ENCODE measurements at regions not wholly inside any gene's neighbourhood (a gene's known extent, or its start where the extent isn't known, plus 50 kb on each side); places are given as distances from the start of the nearest gene placed in this dataset.
"Not testable (repeated sequence)": the region's sequence is repeated elsewhere in the genome, so short reads cannot be mapped to it uniquely, and the experiment has no call there.

DNA sequence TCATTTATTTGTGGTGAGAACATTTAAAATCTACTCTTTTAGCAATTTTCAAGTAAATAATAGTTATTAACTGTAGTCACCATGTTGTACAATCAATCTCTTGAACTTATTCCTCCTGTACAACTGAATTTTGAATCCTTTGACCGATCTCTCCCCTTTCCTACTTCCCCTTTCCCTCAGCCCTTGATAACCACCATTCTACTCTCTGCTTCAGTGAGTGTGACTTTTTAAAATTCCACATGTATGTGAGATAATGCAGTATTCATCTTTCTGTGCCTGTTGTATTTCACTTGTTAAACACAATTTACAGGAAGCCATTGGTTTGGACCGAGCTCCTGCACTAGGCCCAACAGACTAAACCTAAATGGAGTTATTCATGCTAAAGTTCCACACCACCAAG is 458.9 kb upstream of the PDE3A start:
- Histone ChIP-seq H3K4me1 (ENCODE audit: control insufficient read depth, insufficient read depth, low read length, poor library complexity, severe bottlenecking) (no peaks in the 10 kb centered on the region), H3K36me3 (ENCODE audit: control insufficient read depth, insufficient read depth, low read length) (no peaks in the 10 kb centered on the region), H3K4me3 (ENCODE audit: low read depth, low read length) (no peak overlapping the region), H3K27ac (ENCODE audit: insufficient read depth, low read length, poor library complexity, severe bottlenecking) (no peak overlapping the region), H3K27me3 (ENCODE audit: control insufficient read depth, insufficient read depth, low read length) (no peaks in the 10 kb centered on the region), H3K9me3 (ENCODE audit: control insufficient read depth in 2 of 2, low read length in 2 of 2) (no peaks in the 10 kb centered on the region)
- DNase-seq: no peak
- Mint-ChIP-seq H3K4me1 (no peaks in the 10 kb centered on the region), H3K27ac (no peak overlapping the region), H3K9me3 (peaks cover 0 to 8% (median 2%) of the 10 kb centered on the region in 7 donors), H3K36me3 (no peaks in the 10 kb centered on the region), H3K4me3 (no peak overlapping the region), H3K27me3 (no peaks in the 10 kb centered on the region)
- no peak for ATAC-seq (ENCODE audit: low read depth in 2 of 2)

GRCh38 chr12:19910681-19911080 is 457.7 kb upstream of the PDE3A start:
- Mint-ChIP-seq H3K27me3 (no peaks in the 10 kb centered on the region), H3K4me1 (peaks cover 0 to 1% (median 0%) of the 10 kb centered on the region in 4 donors), H3K4me3 (no peak overlapping the region), H3K9me3 (peaks cover 0 to 6% (median 1%) of the 10 kb centered on the region in 7 donors), H3K36me3 (no peaks in the 10 kb centered on the region), H3K27ac (no peak overlapping the region)
- no peak for ATAC-seq (ENCODE audit: low read depth in 2 of 2)
- Histone ChIP-seq H3K27ac (ENCODE audit: insufficient read depth, low read length, poor library complexity, severe bottlenecking) (no peak overlapping the region), H3K27me3 (ENCODE audit: control insufficient read depth, insufficient read depth, low read length) (no peaks in the 10 kb centered on the region), H3K36me3 (ENCODE audit: control insufficient read depth, insufficient read depth, low read length) (no peaks in the 10 kb centered on the region), H3K9me3 (ENCODE audit: control insufficient read depth in 2 of 2, low read length in 2 of 2) (no peaks in the 10 kb centered on the region), H3K4me1 (ENCODE audit: control insufficient read depth, insufficient read depth, low read length, poor library complexity, severe bottlenecking) (no peaks in the 10 kb centered on the region), H3K4me3 (ENCODE audit: low read depth, low read length) (no peak overlapping the region)
- no peak for DNase-seq

DNA sequence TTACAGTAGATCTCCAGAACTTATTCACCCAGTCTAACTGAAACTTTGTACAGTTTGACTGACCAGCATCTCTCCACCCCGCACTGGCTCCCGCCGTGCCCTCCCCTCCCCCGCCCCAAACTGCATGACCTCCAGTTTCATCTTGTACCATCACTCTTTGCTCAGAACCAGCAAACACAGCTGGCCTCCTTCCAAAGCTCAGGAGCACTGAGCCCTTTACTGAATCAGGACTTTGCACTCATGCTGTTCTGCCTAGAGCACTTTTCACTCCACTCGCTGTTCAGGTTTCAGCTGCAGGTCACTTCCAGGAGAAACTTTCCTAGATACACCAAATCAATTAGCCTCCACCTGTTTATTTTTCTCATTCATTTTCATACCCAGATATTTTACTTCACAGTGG is 455.3 kb upstream of the PDE3A start:
- no peaks in the 10 kb centered on the region for H3K4me1 ChIP-seq (ENCODE audit: control insufficient read depth, insufficient read depth, low read length, poor library complexity, severe bottlenecking)
- no peak overlapping the region for H3K4me3 ChIP-seq (ENCODE audit: low read depth, low read length)
- Mint-ChIP-seq H3K4me1 (peaks cover 0 to 4% (median 0%) of the 10 kb centered on the region in 4 donors), H3K27ac (no peak overlapping the region), H3K27me3 (no peaks in the 10 kb centered on the region), H3K4me3 (no peak overlapping the region), H3K9me3 (peaks cover 0 to 6% (median 1%) of the 10 kb centered on the region in 7 donors), H3K36me3 (no peaks in the 10 kb centered on the region)
- ATAC-seq (ENCODE audit: low read depth in 2 of 2) (no peak), DNase-seq (no peak)
- H3K27me3 ChIP-seq (ENCODE audit: control insufficient read depth, insufficient read depth, low read length): no peaks in the 10 kb centered on the region
- no peak overlapping the region for H3K27ac ChIP-seq (ENCODE audit: insufficient read depth, low read length, poor library complexity, severe bottlenecking)
- H3K9me3 ChIP-seq (ENCODE audit: control insufficient read depth in 2 of 2, low read length in 2 of 2): no peaks in the 10 kb centered on the region
- H3K36me3 ChIP-seq (ENCODE audit: control insufficient read depth, insufficient read depth, low read length): no peaks in the 10 kb centered on the region

DNA sequence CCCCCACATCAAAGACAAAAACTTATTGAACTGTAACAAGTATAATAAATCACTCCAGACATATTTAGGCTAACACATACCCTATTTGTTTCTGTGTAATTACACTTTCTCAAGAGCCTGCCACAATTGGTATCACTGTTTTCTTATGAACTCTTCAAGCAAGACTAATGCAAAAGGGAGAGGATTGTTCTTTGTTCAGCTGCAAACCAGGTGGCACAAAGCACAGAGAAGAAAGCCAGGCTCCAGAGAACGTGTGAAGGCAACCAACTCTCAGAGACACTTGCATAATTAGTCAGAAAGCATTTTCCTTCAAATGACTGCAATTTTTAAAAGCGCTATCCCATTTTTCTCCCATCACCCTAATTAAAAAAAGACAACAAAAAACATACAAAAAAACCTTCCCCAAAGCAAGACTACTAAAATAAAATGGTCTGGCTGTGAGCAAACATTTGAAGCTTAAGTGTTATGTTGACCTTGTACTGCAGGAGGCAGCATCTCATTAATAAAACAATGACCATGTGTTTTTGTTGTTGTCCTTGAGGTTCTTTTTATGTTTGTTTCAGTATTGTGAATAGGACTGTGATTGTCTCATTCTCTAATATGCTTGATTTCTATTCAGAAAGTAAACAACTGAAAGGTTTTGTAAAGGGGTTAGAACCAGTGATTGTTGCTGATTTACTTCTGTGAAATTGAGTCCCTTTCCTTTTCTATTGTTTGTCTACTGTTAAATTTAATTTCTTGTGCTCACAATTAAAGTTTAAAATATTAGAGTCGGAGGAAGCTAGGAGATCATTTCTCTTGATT is 452.7 kb upstream of the PDE3A start:
- ATAC-seq (ENCODE audit: low read depth in 2 of 2): no peak
- H3K4me1 ChIP-seq (ENCODE audit: control insufficient read depth, insufficient read depth, low read length, poor library complexity, severe bottlenecking): no peaks in the 10 kb centered on the region
- no peak overlapping the region for H3K27ac ChIP-seq (ENCODE audit: insufficient read depth, low read length, poor library complexity, severe bottlenecking)
- no peaks in the 10 kb centered on the region for H3K9me3 ChIP-seq (ENCODE audit: control insufficient read depth in 2 of 2, low read length in 2 of 2)
- DNase-seq: no peak
- Mint-ChIP-seq H3K9me3 (peaks cover 0 to 4% (median 3%) of the 10 kb centered on the region in 7 donors), H3K27me3 (no peaks in the 10 kb centered on the region), H3K36me3 (no peaks in the 10 kb centered on the region), H3K4me3 (no peak overlapping the region), H3K4me1 (peaks cover 0 to 4% (median 0%) of the 10 kb centered on the region in 4 donors), H3K27ac (no peak overlapping the region)
- no peak overlapping the region for H3K4me3 ChIP-seq (ENCODE audit: low read depth, low read length)
- no peaks in the 10 kb centered on the region for H3K36me3 ChIP-seq (ENCODE audit: control insufficient read depth, insufficient read depth, low read length)
- H3K27me3 ChIP-seq (ENCODE audit: control insufficient read depth, insufficient read depth, low read length): no peaks in the 10 kb centered on the region

GRCh38 chr12:19916196-19916753 is 452.1 kb upstream of the PDE3A start:
- Histone ChIP-seq H3K27me3 (ENCODE audit: control insufficient read depth, insufficient read depth, low read length) (no peaks in the 10 kb centered on the region), H3K4me1 (ENCODE audit: control insufficient read depth, insufficient read depth, low read length, poor library complexity, severe bottlenecking) (no peaks in the 10 kb centered on the region), H3K9me3 (ENCODE audit: control insufficient read depth in 2 of 2, low read length in 2 of 2) (no peaks in the 10 kb centered on the region), H3K36me3 (ENCODE audit: control insufficient read depth, insufficient read depth, low read length) (no peaks in the 10 kb centered on the region), H3K27ac (ENCODE audit: insufficient read depth, low read length, poor library complexity, severe bottlenecking) (no peak overlapping the region), H3K4me3 (ENCODE audit: low read depth, low read length) (no peak overlapping the region)
- DNase-seq (no peak), ATAC-seq (ENCODE audit: low read depth in 2 of 2) (no peak)
- no peak overlapping the region for H3K4me3 Mint-ChIP-seq
- peaks cover 0 to 4% (median 3%) of the 10 kb centered on the region in 7 donors for H3K9me3 Mint-ChIP-seq
- no peaks in the 10 kb centered on the region for H3K27me3 Mint-ChIP-seq
- H3K4me1 Mint-ChIP-seq: peaks cover 0 to 4% (median 0%) of the 10 kb centered on the region in 4 donors
- H3K36me3 Mint-ChIP-seq: no peaks in the 10 kb centered on the region
- H3K27ac Mint-ChIP-seq: no peak overlapping the region

DNA sequence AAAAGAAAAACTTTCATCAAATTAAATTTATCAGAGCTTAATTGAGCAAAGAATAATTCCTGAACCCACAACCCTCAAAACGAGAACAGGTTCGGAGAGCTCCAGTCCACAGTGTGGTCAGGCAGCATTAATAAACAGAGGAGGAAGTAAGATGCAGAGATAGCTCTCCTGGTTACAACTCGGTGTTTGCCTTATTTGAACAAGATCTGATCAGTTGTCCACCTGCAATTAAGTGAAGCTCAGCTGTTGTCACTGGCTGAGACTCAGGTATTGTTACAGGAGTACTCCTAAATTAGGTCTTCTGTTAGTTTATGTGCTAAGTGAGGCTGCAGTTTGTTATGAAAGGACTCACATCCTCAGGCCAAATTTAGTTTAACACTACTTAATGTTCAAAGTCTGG is 451.4 kb upstream of the PDE3A start:
- Mint-ChIP-seq H3K4me1 (peaks cover 0 to 4% (median 0%) of the 10 kb centered on the region in 4 donors), H3K9me3 (peaks cover 0 to 4% (median 0%) of the 10 kb centered on the region in 7 donors), H3K27ac (no peak overlapping the region), H3K27me3 (no peaks in the 10 kb centered on the region), H3K4me3 (no peak overlapping the region), H3K36me3 (no peaks in the 10 kb centered on the region)
- Histone ChIP-seq H3K4me1 (ENCODE audit: control insufficient read depth, insufficient read depth, low read length, poor library complexity, severe bottlenecking) (no peaks in the 10 kb centered on the region), H3K27ac (ENCODE audit: insufficient read depth, low read length, poor library complexity, severe bottlenecking) (no peak overlapping the region), H3K4me3 (ENCODE audit: low read depth, low read length) (no peak overlapping the region), H3K36me3 (ENCODE audit: control insufficient read depth, insufficient read depth, low read length) (no peaks in the 10 kb centered on the region), H3K9me3 (ENCODE audit: control insufficient read depth in 2 of 2, low read length in 2 of 2) (no peaks in the 10 kb centered on the region), H3K27me3 (ENCODE audit: control insufficient read depth, insufficient read depth, low read length) (no peaks in the 10 kb centered on the region)
- DNase-seq (no peak), ATAC-seq (ENCODE audit: low read depth in 2 of 2) (no peak)

DNA sequence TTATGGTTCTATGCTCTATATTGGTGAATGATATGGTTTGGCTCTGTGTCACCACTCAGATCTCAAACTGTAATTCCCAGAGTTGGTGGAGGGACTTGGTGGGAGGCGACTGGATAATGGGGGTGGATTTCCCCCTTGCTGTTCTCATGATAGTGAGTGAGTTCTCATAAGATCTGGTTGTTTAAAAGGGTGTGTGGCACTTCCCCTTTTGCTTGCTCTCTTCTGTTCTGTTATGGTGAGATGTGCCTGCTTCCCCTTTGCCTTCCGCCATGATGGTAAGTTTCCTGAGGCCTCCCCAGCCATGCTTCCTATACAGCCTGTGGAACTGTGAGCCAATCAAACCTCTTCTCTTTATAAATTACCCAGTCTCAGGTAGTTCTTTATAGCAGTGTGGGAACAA is 446.6 kb upstream of the PDE3A start:
- H3K4me3 ChIP-seq (ENCODE audit: low read depth, low read length); H3K4me1 Mint-ChIP-seq; H3K27ac Mint-ChIP-seq; H3K27me3 Mint-ChIP-seq; H3K27ac ChIP-seq (ENCODE audit: insufficient read depth, low read length, poor library complexity, severe bottlenecking); H3K9me3 Mint-ChIP-seq; ATAC-seq (ENCODE audit: low read depth in 2 of 2); DNase-seq; H3K4me1 ChIP-seq (ENCODE audit: control insufficient read depth, insufficient read depth, low read length, poor library complexity, severe bottlenecking); H3K36me3 ChIP-seq (ENCODE audit: control insufficient read depth, insufficient read depth, low read length); H3K36me3 Mint-ChIP-seq; H3K9me3 ChIP-seq (ENCODE audit: control insufficient read depth in 2 of 2, low read length in 2 of 2); H3K4me3 Mint-ChIP-seq; H3K27me3 ChIP-seq (ENCODE audit: control insufficient read depth, insufficient read depth, low read length): not testable (repeated sequence)

DNA sequence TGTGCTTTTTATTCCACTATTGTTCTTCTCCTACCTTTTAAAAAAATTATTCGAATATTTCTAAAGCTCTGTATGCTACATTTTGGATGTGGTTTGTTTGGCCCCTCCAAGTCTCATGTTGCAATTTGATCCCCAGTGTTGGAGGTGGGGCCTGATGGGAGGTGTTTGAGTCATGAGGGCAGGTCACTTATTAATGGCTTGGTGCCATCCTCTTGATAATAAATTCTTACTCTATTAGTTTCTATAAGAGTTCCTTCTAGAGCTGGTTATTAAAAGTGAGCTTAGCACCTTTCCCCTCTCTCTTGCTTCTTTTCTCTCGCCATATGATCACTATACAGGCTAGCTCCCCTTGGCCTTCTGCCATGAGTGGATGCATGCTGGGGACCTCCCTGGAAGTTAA is 445.6 kb upstream of the PDE3A start:
- DNase-seq (no peak), ATAC-seq (ENCODE audit: low read depth in 2 of 2) (no peak)
- no peaks in the 10 kb centered on the region for H3K4me1 Mint-ChIP-seq
- Histone ChIP-seq H3K36me3 (ENCODE audit: control insufficient read depth, insufficient read depth, low read length) (no peaks in the 10 kb centered on the region), H3K4me1 (ENCODE audit: control insufficient read depth, insufficient read depth, low read length, poor library complexity, severe bottlenecking) (no peaks in the 10 kb centered on the region), H3K4me3 (ENCODE audit: low read depth, low read length) (no peak overlapping the region), H3K27ac (ENCODE audit: insufficient read depth, low read length, poor library complexity, severe bottlenecking) (no peak overlapping the region), H3K9me3 (ENCODE audit: control insufficient read depth in 2 of 2, low read length in 2 of 2) (no peaks in the 10 kb centered on the region), H3K27me3 (ENCODE audit: control insufficient read depth, insufficient read depth, low read length) (no peaks in the 10 kb centered on the region)
- peaks cover 4% of the 10 kb centered on the region for H3K27me3 Mint-ChIP-seq
- no peak overlapping the region for H3K27ac Mint-ChIP-seq
- no peaks in the 10 kb centered on the region for H3K36me3 Mint-ChIP-seq
- H3K9me3 Mint-ChIP-seq: peaks cover 0 to 4% (median 2%) of the 10 kb centered on the region in 7 donors
- H3K4me3 Mint-ChIP-seq: no peak overlapping the region

Measured in CD4-positive, CD25-positive, alpha-beta regulatory T cell (primary cell).